NCI-H526 (cell line): ENCODE measurements at regions not wholly inside any gene's neighbourhood (a gene's known extent, or its start where the extent isn't known, plus 50 kb on each side); places are given as distances from the start of the nearest gene placed in this dataset.
A peak's percentile ranks its signal among the peaks of the same experiment; 100 is the strongest.

Experiments
- DNase-seq, 2 experiments: peaks; one replicate each; lab custom pipeline; 2025; lab: John Stamatoyannopoulos, UW

GRCh38 chr3:31142139-31142538, 247.7 kb upstream of the GADL1 start:
- DNase-seq: peak; percentile 20 to 60

- no peak for DNase-seq
Measured at GRCh38 chr3:31142543-31142942, 248.1 kb upstream of the GADL1 start.

- no peak for DNase-seq
Measured at GRCh38 chr3:31145062-31145461, 250.6 kb upstream of the GADL1 start.

- no peak for DNase-seq
Measured at GRCh38 chr3:31147550-31147949, 253.1 kb upstream of the GADL1 start.

GRCh38 chr3:31157047-31157694, 262.7 kb upstream of the GADL1 start:
- DNase-seq: no peak

GRCh38 chr3:31157893-31158620, 263.6 kb upstream of the GADL1 start:
- no peak for DNase-seq

- DNase-seq: no peak
Measured at GRCh38 chr3:31159331-31160039, 265.0 kb upstream of the GADL1 start.

GRCh38 chr3:31161889-31162288, 267.4 kb upstream of the GADL1 start:
- no peak for DNase-seq

- no peak for DNase-seq
Measured at GRCh38 chr3:31164381-31164780, 269.9 kb upstream of the GADL1 start.

- no peak for DNase-seq
Measured at GRCh38 chr3:31165399-31165860, 271.0 kb upstream of the GADL1 start.

- DNase-seq: no peak
Measured at GRCh38 chr3:31166249-31166885, 271.9 kb upstream of the GADL1 start.

- no peak for DNase-seq
Measured at GRCh38 chr3:31167666-31168065, 273.2 kb upstream of the GADL1 start.

GRCh38 chr3:31170932-31171670, 276.6 kb upstream of the GADL1 start:
- no peak for DNase-seq

GRCh38 chr3:31172336-31172735, 277.9 kb upstream of the GADL1 start:
- no peak for DNase-seq

GRCh38 chr3:31173118-31173718, 278.8 kb upstream of the GADL1 start:
- no peak for DNase-seq

- peak in 1 of 2 experiments; percentile 22 for DNase-seq
Measured at GRCh38 chr3:31174079-31174478, 279.6 kb upstream of the GADL1 start.

GRCh38 chr3:31176045-31176444, 281.6 kb upstream of the GADL1 start:
- DNase-seq: no peak

GRCh38 chr3:31178467-31178866, 284.0 kb upstream of the GADL1 start:
- DNase-seq: no peak

- DNase-seq: no peak
Measured at GRCh38 chr3:31179768-31180167, 285.3 kb upstream of the GADL1 start.

GRCh38 chr3:31180274-31180673, 285.8 kb upstream of the GADL1 start:
- no peak for DNase-seq

- no peak for DNase-seq
Measured at GRCh38 chr3:31181661-31182060, 287.2 kb upstream of the GADL1 start.
